Mesothelial cell of epicardium (in vitro differentiated cells): ENCODE measurements at regions not wholly inside any gene's neighbourhood (a gene's known extent, or its start where the extent isn't known, plus 50 kb on each side); places are given as distances from the start of the nearest gene placed in this dataset.

ENCODE experiments used
- DNase-seq, 2 experiments: peaks; one replicate each; pipeline ENCODE4 v3.0.0; 2021; ENCODE audit warnings: low spot score in 2 of 2; ENCODE audit not compliant: unreplicated experiment in 2 of 2
- H3K27ac Mint-ChIP-seq: 2 replicates; pipeline ENCODE4 v1.8.0; 2021; ENCODE audit warnings: mixed read lengths
- H3K27me3 Mint-ChIP-seq: 2 replicates; pipeline ENCODE4 v1.8.0; 2021; ENCODE audit warnings: low read depth, mixed read lengths
- H3K36me3 Mint-ChIP-seq: 2 replicates; pipeline ENCODE4 v1.8.0; 2021; ENCODE audit warnings: mixed read lengths
- H3K4me1 Mint-ChIP-seq: 2 replicates; pipeline ENCODE4 v1.8.0; 2021; ENCODE audit warnings: mixed read lengths
- H3K4me3 Mint-ChIP-seq: 2 replicates; pipeline ENCODE4 v1.8.0; 2021; ENCODE audit warnings: mild to moderate bottlenecking, moderate library complexity, mixed read lengths
- H3K9me3 Mint-ChIP-seq: 2 replicates; pipeline ENCODE4 v1.8.0; 2021; ENCODE audit warnings: mixed read lengths
- CTCF ChIP-seq: fragments of 200-600 bp; sonication (generic); IDR thresholded peaks from one replicate; pipeline ENCODE4 v1.5.0; 2021; ENCODE audit warnings: antibody characterized with exemption; ENCODE audit not compliant: unreplicated experiment

DNA sequence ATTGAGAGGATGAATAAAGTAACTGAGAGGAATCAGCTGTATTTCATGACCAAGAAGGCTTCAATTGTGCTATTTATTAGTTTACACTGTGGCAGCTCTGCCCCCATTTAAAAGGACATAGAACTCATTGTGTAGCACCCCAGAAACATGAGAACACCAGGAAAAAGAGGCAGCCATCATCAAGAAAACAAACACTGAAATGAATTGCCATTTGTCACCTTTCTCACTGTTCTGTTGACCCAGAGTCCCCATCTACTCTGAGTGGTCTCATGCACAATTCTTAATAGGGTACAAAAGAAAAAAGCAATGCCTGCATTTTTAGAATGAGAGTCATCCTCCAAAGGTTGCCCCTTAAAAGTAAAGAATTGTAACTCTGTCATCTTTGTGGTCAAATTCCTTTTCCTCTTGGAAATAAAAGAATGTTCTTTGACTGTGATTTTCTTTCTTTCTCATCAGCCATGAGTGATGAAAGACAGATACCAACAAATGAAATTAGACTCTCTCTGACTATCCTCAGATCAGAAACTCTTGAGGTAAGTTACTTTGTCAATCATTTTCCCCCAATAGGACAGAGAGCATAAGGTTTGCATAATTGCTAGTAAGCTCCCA, 1941.9 kb upstream of the PIK3C3 start:
- Mint-ChIP-seq H3K36me3 (no peaks in the 10 kb centered on the region), H3K9me3 (no peaks in the 10 kb centered on the region), H3K4me1 (peaks cover 3% of the 10 kb centered on the region), H3K27ac (no peak overlapping the region), H3K4me3 (no peak overlapping the region), H3K27me3 (no peaks in the 10 kb centered on the region)
- no peak for DNase-seq
- no peak for TF ChIP-seq CTCF

GRCh38 chr18:40011201-40011600, 1943.8 kb upstream of the PIK3C3 start:
- Mint-ChIP-seq H3K9me3 (no peaks in the 10 kb centered on the region), H3K4me1 (no peaks in the 10 kb centered on the region), H3K27ac (no peak overlapping the region), H3K27me3 (no peaks in the 10 kb centered on the region), H3K4me3 (no peak overlapping the region), H3K36me3 (no peaks in the 10 kb centered on the region)
- no peak for TF ChIP-seq CTCF
- DNase-seq, result no peak

GRCh38 chr18:40006634-40007033, 1948.4 kb upstream of the PIK3C3 start:
- no peak overlapping the region for H3K4me3 Mint-ChIP-seq
- TF ChIP-seq CTCF, result no peak
- H3K36me3 Mint-ChIP-seq, result no peaks in the 10 kb centered on the region
- no peak for DNase-seq
- H3K4me1 Mint-ChIP-seq, result no peaks in the 10 kb centered on the region
- no peaks in the 10 kb centered on the region for H3K27me3 Mint-ChIP-seq
- no peak overlapping the region for H3K27ac Mint-ChIP-seq
- no peaks in the 10 kb centered on the region for H3K9me3 Mint-ChIP-seq

DNA sequence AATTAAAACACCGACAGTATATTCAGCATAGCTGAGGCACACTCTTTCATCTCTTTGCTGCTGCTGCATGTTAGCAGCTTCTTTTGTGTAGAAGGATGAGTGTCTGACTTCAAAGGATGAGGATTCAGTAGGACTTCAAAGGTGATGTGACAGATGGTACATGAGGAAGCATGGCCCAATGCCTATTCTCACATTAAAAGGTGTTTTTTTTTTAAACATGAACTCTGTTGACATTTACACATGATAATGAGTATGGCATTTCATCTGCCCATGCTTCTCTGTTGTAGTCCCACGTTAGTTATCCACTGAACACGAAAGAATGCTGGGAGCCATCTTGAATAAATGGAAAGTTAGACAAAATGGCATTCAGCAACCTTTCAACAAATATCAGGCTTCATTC, 1950.8 kb upstream of the PIK3C3 start:
- TF ChIP-seq CTCF, result no peak
- Mint-ChIP-seq H3K36me3 (no peaks in the 10 kb centered on the region), H3K27ac (no peak overlapping the region), H3K4me1 (no peaks in the 10 kb centered on the region), H3K9me3 (peaks cover 3% of the 10 kb centered on the region), H3K4me3 (no peak overlapping the region), H3K27me3 (no peaks in the 10 kb centered on the region)
- no peak for DNase-seq

DNA sequence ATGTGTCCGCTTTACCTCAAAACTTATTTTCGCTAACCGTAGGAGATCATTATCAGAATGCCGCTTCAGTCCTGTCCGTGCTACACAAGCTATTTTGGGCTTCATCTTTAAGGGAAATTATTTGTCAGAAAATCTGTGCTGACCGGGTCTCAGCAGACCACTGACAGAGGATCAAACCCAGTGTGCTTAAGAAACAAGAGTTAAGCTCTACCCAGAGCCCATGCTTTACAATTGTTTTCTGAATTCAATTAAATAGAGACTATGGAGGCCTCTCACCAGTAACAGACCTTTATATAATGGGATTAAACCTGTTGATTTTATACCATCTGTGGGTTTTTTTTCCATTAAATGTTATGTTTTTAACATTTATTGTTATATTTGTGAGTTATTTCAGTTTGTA, 1956.7 kb upstream of the PIK3C3 start:
- no peak for TF ChIP-seq CTCF

GRCh38 chr18:39994498-39994897, 1960.5 kb upstream of the PIK3C3 start:
- H3K4me3 Mint-ChIP-seq, result no peak overlapping the region
- no peak overlapping the region for H3K27ac Mint-ChIP-seq
- TF ChIP-seq CTCF, result no peak
- no peaks in the 10 kb centered on the region for H3K36me3 Mint-ChIP-seq
- H3K4me1 Mint-ChIP-seq, result no peaks in the 10 kb centered on the region
- no peak for DNase-seq
- H3K27me3 Mint-ChIP-seq, result no peaks in the 10 kb centered on the region
- peaks cover 12% of the 10 kb centered on the region for H3K9me3 Mint-ChIP-seq

More for the DNA sequence above, 1956.7 kb upstream of the PIK3C3 start:
- DNase-seq, result no peak
- Mint-ChIP-seq H3K4me3 (no peak overlapping the region), H3K4me1 (no peaks in the 10 kb centered on the region), H3K36me3 (no peaks in the 10 kb centered on the region), H3K9me3 (peaks cover 11% of the 10 kb centered on the region), H3K27ac (no peak overlapping the region), H3K27me3 (no peaks in the 10 kb centered on the region)
